SK-N-SH treated with all-trans-retinoic acid at 6 μM for 48 hours (cell line): ENCODE measurements at regions not wholly inside any gene's neighbourhood (a gene's known extent, or its start where the extent isn't known, plus 50 kb on each side); places are given as distances from the start of the nearest gene placed in this dataset.

Experiments
- PATZ1 ChIP-seq: fragments of 250-450 bp; sonication (Bioruptor Pico); IDR thresholded peaks from 2 replicates; pipeline ENCODE4 v1.8.0; 2020; ENCODE audit warnings: mild to moderate bottlenecking, moderate library complexity, borderline replicate concordance
- TCF4 ChIP-seq: fragments of 250-450 bp; sonication (Bioruptor Pico); IDR thresholded peaks from 2 replicates; pipeline ENCODE4 v1.8.0; 2021; ENCODE audit warnings: mild to moderate bottlenecking, moderate library complexity, borderline replicate concordance
- ZFP3 ChIP-seq: fragments of 250-450 bp; sonication (Bioruptor Pico); IDR thresholded peaks from 2 replicates; pipeline ENCODE4 v1.5.0; 2020; ENCODE audit warnings: mild to moderate bottlenecking, moderate library complexity
- ZFP30 ChIP-seq: fragments of 450-650 bp; formaldehyde crosslinking; IDR thresholded peaks from 2 replicates; pipeline ENCODE4 v1.5.0; 2022; ENCODE audit warnings: mild to moderate bottlenecking, moderate library complexity

GRCh38 chr4:15233626-15234025 is 194.2 kb upstream of the C1QTNF7 start:
- TF ChIP-seq ZFP30 (CRISPR knock-in tag) (no peak), PATZ1 (CRISPR knock-in tag) (no peak), ZFP3 (CRISPR knock-in tag) (no peak), TCF4 (CRISPR knock-in tag) (no peak)
